ENCODE measurements at regions not wholly inside any gene's neighbourhood (a gene's known extent, or its start where the extent isn't known, plus 50 kb on each side); places are given as distances from the start of the nearest gene placed in this dataset.

GRCh38 chr4:130486186-130486585, 1390.2 kb downstream of the C4orf33 start:
- no peak for TF ChIP-seq EZH2 (IDR thresholded peaks at IDR 0.05; ENCODE audit: low read length, missing control alignments)
- no peak for TF ChIP-seq CTCF (conservative IDR thresholded peaks at IDR 0.05 in 1 of 2, IDR thresholded peaks at IDR 0.05 in 1 of 2; ENCODE audit: low read depth in 1 of 2, low read length in 2 of 2)
- Histone ChIP-seq H3K4me1 (ENCODE audit: control insufficient read depth, extremely low read depth, insufficient read depth, low read length) (no peaks in the 10 kb centered on the region), H3K4me2 (ENCODE audit: extremely low read depth, insufficient read depth, low read length) (no peak overlapping the region), H3K27ac (ENCODE audit: insufficient read depth, low read length) (no peak overlapping the region), H3K27me3 (ENCODE audit: control insufficient read depth, insufficient read depth, low read length) (no peaks in the 10 kb centered on the region), H3K9ac (ENCODE audit: insufficient read depth, low read length) (no peak overlapping the region), H3K79me2 (ENCODE audit: control insufficient read depth, insufficient read depth, low read length) (no peaks in the 10 kb centered on the region), H3K36me3 (ENCODE audit: control insufficient read depth, insufficient read depth, low read length) (no peaks in the 10 kb centered on the region), H3K9me3 (ENCODE audit: control insufficient read depth, insufficient read depth, low read depth, low read length) (no peaks in the 10 kb centered on the region), H4K20me1 (ENCODE audit: control insufficient read depth, extremely low read depth, insufficient read depth, low read length) (no peaks in the 10 kb centered on the region), H2AFZ (ENCODE audit: low read length) (no peak overlapping the region), H3K4me3 (replicated peaks in 1 of 4; ENCODE audit: control extremely low read depth in 1 of 4, insufficient read depth in 1 of 4, low read depth in 3 of 4, low read length in 4 of 4) (no peak overlapping the region)
- peak; percentile 19 to 44 for DNase-seq (ENCODE audit: low read depth in 2 of 2)

- no peak overlapping the region for H3K9ac ChIP-seq (ENCODE audit: insufficient read depth, low read length)
- DNase-seq (ENCODE audit: low read depth in 2 of 2): no peak
- no peak overlapping the region for H3K27ac ChIP-seq (ENCODE audit: insufficient read depth, low read length)
- no peaks in the 10 kb centered on the region for H3K79me2 ChIP-seq (ENCODE audit: control insufficient read depth, insufficient read depth, low read length)
- TF ChIP-seq EZH2 (IDR thresholded peaks at IDR 0.05; ENCODE audit: low read length, missing control alignments): no peak
- TF ChIP-seq CTCF (conservative IDR thresholded peaks at IDR 0.05 in 1 of 2, IDR thresholded peaks at IDR 0.05 in 1 of 2; ENCODE audit: low read depth in 1 of 2, low read length in 2 of 2): no peak
- H3K27me3 ChIP-seq (ENCODE audit: control insufficient read depth, insufficient read depth, low read length): no peaks in the 10 kb centered on the region
- no peaks in the 10 kb centered on the region for H3K4me1 ChIP-seq (ENCODE audit: control insufficient read depth, extremely low read depth, insufficient read depth, low read length)
- H2AFZ ChIP-seq (ENCODE audit: low read length): no peak overlapping the region
- H4K20me1 ChIP-seq (ENCODE audit: control insufficient read depth, extremely low read depth, insufficient read depth, low read length): no peaks in the 10 kb centered on the region
- H3K4me2 ChIP-seq (ENCODE audit: extremely low read depth, insufficient read depth, low read length): no peak overlapping the region
- no peaks in the 10 kb centered on the region for H3K36me3 ChIP-seq (ENCODE audit: control insufficient read depth, insufficient read depth, low read length)
- H3K9me3 ChIP-seq (ENCODE audit: control insufficient read depth, insufficient read depth, low read depth, low read length): no peaks in the 10 kb centered on the region
- no peak overlapping the region for H3K4me3 ChIP-seq (replicated peaks in 1 of 4; ENCODE audit: control extremely low read depth in 1 of 4, insufficient read depth in 1 of 4, low read depth in 3 of 4, low read length in 4 of 4)
These were observed 1390.9 kb downstream of the C4orf33 start for GRCh38 chr4:130486841-130487240.

GRCh38 chr4:130510661-130511060, 1414.7 kb downstream of the C4orf33 start:
- Histone ChIP-seq H3K4me1 (ENCODE audit: control insufficient read depth, extremely low read depth, insufficient read depth, low read length) (no peaks in the 10 kb centered on the region), H3K27me3 (ENCODE audit: control insufficient read depth, insufficient read depth, low read length) (no peaks in the 10 kb centered on the region), H3K27ac (ENCODE audit: insufficient read depth, low read length) (no peak overlapping the region), H3K4me3 (replicated peaks in 1 of 4; ENCODE audit: control extremely low read depth in 1 of 4, insufficient read depth in 1 of 4, low read depth in 3 of 4, low read length in 4 of 4) (no peak overlapping the region), H3K36me3 (ENCODE audit: control insufficient read depth, insufficient read depth, low read length) (no peaks in the 10 kb centered on the region), H2AFZ (ENCODE audit: low read length) (no peak overlapping the region), H3K9me3 (ENCODE audit: control insufficient read depth, insufficient read depth, low read depth, low read length) (no peaks in the 10 kb centered on the region), H3K9ac (ENCODE audit: insufficient read depth, low read length) (no peak overlapping the region), H3K79me2 (ENCODE audit: control insufficient read depth, insufficient read depth, low read length) (no peaks in the 10 kb centered on the region), H4K20me1 (ENCODE audit: control insufficient read depth, extremely low read depth, insufficient read depth, low read length) (no peaks in the 10 kb centered on the region), H3K4me2 (ENCODE audit: extremely low read depth, insufficient read depth, low read length) (no peak overlapping the region)
- no peak for DNase-seq (ENCODE audit: low read depth in 2 of 2)
- TF ChIP-seq EZH2 (IDR thresholded peaks at IDR 0.05; ENCODE audit: low read length, missing control alignments): no peak
- TF ChIP-seq CTCF (conservative IDR thresholded peaks at IDR 0.05 in 1 of 2, IDR thresholded peaks at IDR 0.05 in 1 of 2; ENCODE audit: low read depth in 1 of 2, low read length in 2 of 2): no peak

Data from fibroblast of lung (primary cell).